RWPE2 (cell line): ENCODE measurements at regions not wholly inside any gene's neighbourhood (a gene's known extent, or its start where the extent isn't known, plus 50 kb on each side); places are given as distances from the start of the nearest gene placed in this dataset.

Experiments used
- ATAC-seq: fragments of 200-7000 bp; cut with Tn5 transposase; 3 replicates; pipeline ENCODE4 v1.9.1; 2021; ENCODE audit warnings: low read depth
- DNase-seq: peaks from one replicate; pipeline ENCODE4 v3.0.0-alpha.2; 2020; ENCODE audit warnings: low spot score
- H3K27ac ChIP-seq: fragments of 450-650 bp; 2 replicates; pipeline ENCODE4 v1.5.1; 2017; ENCODE audit warnings: mild to moderate bottlenecking; ENCODE audit not compliant: poor library complexity, severe bottlenecking
- H3K27me3 ChIP-seq: fragments of 250-450 bp; sonication (Bioruptor Pico); 2 replicates; pipeline ENCODE4 v1.5.1; 2021; ENCODE audit warnings: mild to moderate bottlenecking, moderate library complexity; ENCODE audit not compliant: insufficient read depth, poor library complexity, severe bottlenecking
- H3K36me3 ChIP-seq: fragments of 250-450 bp; sonication (Bioruptor Pico); 2 replicates; pipeline ENCODE4 v1.5.1; 2020; ENCODE audit warnings: low read depth, mild to moderate bottlenecking, moderate library complexity
- H3K4me1 ChIP-seq: fragments of 250-450 bp; sonication (Bioruptor Pico); 2 replicates; pipeline ENCODE4 v1.5.1; 2021; ENCODE audit warnings: mild to moderate bottlenecking, moderate library complexity; ENCODE audit not compliant: insufficient read depth, poor library complexity, severe bottlenecking
- H3K4me3 ChIP-seq: fragments of 250-450 bp; sonication (Bioruptor Pico); 2 replicates; pipeline ENCODE4 v1.5.1; 2021; ENCODE audit warnings: mild to moderate bottlenecking, moderate library complexity; ENCODE audit not compliant: severe bottlenecking
- H3K9me3 ChIP-seq: fragments of 250-450 bp; sonication (Bioruptor Pico); 2 replicates; pipeline ENCODE4 v1.5.1; 2021; ENCODE audit warnings: mild to moderate bottlenecking, moderate library complexity; ENCODE audit not compliant: severe bottlenecking
- TF ChIP-seq, protein P1 (sequence below): fragments of 450-650 bp; IDR thresholded peaks from one replicate; pipeline ENCODE4 v1.5.1; 2017; ENCODE audit warnings: mild to moderate bottlenecking, moderate library complexity; ENCODE audit not compliant: poor library complexity, severe bottlenecking

DNA sequence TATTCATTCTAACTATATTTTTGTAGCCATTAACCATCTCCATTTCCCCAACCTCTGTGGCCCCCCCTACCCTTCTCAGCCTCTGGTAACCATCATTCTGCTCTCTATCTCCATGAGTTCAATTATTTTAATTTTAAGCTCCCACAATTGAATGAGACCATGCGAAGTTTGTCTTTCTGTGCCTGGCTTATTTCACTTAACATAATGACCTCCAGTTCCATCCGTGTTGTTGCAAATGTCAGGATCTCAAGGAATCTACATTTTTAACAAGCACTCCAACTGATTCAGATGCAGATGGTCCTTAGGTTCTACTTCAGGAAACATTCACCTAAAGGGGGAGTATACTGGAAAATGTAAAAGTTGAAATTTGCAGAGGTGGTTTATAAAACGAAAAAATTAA is 60.2 kb upstream of the PTPN12 start:
- TF ChIP-seq, protein P1, sequence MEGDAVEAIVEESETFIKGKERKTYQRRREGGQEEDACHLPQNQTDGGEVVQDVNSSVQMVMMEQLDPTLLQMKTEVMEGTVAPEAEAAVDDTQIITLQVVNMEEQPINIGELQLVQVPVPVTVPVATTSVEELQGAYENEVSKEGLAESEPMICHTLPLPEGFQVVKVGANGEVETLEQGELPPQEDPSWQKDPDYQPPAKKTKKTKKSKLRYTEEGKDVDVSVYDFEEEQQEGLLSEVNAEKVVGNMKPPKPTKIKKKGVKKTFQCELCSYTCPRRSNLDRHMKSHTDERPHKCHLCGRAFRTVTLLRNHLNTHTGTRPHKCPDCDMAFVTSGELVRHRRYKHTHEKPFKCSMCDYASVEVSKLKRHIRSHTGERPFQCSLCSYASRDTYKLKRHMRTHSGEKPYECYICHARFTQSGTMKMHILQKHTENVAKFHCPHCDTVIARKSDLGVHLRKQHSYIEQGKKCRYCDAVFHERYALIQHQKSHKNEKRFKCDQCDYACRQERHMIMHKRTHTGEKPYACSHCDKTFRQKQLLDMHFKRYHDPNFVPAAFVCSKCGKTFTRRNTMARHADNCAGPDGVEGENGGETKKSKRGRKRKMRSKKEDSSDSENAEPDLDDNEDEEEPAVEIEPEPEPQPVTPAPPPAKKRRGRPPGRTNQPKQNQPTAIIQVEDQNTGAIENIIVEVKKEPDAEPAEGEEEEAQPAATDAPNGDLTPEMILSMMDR = no peak
- no peaks in the 10 kb centered on the region for H3K9me3 ChIP-seq
- H3K27ac ChIP-seq = no peak overlapping the region
- H3K36me3 ChIP-seq = no peaks in the 10 kb centered on the region
- no peaks in the 10 kb centered on the region for H3K27me3 ChIP-seq
- H3K4me3 ChIP-seq = no peak overlapping the region
- ATAC-seq (no peak), DNase-seq (no peak)
- H3K4me1 ChIP-seq = peaks cover 18% of the 10 kb centered on the region

DNA sequence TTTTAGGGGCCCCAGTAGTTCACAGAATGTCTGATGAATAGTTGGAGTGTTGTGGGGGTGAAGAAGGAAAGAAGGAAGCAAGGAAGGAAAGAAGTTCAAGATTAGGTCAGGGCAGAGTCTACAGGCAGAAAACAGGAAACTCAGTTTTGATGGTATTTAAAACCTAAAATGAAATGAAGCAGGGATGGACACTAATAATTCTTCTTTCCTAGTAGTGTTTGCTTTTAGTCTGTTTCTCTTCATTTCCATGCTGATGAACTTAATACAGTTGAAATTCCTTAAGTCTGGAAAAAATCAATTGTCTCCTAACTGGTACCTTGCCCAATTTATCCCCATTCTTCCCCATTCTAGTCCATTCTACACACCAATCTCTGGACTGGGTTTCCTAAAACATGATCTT is 59.0 kb upstream of the GSAP start:
- no peak for ATAC-seq
- Histone ChIP-seq H3K27ac (no peak overlapping the region), H3K36me3 (no peaks in the 10 kb centered on the region), H3K9me3 (no peaks in the 10 kb centered on the region), H3K4me3 (no peak overlapping the region), H3K4me1 (peaks cover 10% of the 10 kb centered on the region), H3K27me3 (no peaks in the 10 kb centered on the region)
- TF ChIP-seq, protein P1 = no peak
- DNase-seq = no peak

DNA sequence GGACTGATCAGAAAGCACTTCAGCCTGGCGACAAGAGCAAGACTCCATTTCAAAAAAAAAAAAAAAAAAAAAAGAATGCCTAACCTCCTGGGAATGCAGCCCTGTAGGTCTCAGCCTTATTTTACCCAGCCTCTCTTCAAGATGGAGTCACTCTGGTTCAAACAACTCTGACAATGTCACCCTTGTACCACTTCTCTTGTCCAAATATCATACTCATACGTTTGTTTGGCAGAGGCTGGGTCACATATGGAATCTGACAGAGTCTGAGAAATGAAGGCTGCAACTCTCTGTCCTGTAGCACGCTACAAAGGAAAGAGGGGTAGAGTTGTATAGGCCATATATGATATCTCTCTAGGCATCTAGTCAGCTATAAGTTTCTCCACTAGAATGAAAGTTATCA is 58.6 kb upstream of the GSAP start:
- no peak for DNase-seq
- TF ChIP-seq, protein P1 = no peak
- Histone ChIP-seq H3K27me3 (no peaks in the 10 kb centered on the region), H3K27ac (no peak overlapping the region), H3K9me3 (no peaks in the 10 kb centered on the region), H3K4me3 (no peak overlapping the region), H3K4me1 (peaks cover 7% of the 10 kb centered on the region), H3K36me3 (no peaks in the 10 kb centered on the region)
- no peak for ATAC-seq

DNA sequence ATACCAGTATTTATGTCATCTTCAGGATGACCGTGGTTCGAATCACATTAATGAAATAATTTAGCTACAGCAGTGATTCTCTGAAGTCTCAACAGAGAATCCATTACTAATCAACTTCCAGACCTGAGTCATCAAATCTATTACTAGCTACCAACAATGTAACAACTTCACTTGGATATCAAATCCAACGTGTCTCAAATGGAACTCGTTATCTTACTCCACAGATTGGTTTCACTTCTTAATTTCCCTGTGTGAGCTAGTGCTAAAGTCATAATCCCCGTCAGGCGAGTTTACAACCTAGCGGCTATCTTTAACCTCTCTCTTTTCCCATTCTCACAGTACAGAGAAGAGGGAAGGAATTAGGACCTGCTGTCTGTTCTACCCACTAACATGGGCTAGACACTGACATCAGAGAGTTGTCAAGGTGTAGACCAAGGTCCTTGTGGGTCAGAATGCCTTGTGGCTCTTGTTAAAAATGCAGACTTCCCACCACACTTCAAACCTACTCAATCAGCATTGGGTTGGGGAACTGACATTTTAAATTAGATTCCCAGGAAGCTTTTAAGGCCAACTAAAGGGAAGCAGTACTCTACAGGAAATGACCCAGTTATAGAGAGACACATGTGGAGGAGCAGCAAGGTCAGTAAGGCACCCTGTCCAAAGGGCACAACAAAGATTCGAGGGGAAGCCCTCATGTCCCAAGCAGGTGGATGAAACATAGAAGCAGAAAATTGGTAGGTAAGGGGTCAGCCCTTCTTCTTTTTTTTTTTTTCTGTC is 57.3 kb upstream of the GSAP start:
- Histone ChIP-seq H3K36me3 (no peaks in the 10 kb centered on the region), H3K27ac (no peak overlapping the region), H3K4me3 (no peak overlapping the region), H3K4me1 (no peaks in the 10 kb centered on the region), H3K27me3 (no peaks in the 10 kb centered on the region), H3K9me3 (no peaks in the 10 kb centered on the region)
- TF ChIP-seq, protein P1 = no peak
- no peak for DNase-seq
- no peak for ATAC-seq

DNA sequence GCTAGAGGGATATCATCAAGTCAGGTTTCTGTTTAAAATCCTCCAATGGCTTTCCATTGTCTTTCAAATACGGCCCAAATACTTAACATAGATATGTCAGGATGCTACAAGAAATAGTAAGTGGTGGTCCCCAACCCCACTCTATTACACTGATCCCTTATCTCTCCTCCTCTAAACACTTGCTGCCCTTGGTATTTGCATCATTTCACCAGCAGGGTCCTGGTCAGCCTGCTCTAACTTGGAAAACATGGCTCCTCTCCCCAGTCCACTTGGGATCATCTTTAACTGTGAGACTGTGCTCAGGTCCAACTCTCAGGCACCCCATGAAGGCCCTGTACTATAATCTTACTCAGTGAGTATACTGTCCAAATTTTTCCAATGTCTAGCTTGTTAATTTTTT is 53.8 kb upstream of the GSAP start:
- TF ChIP-seq, protein P1 = no peak
- no peaks in the 10 kb centered on the region for H3K4me1 ChIP-seq
- no peak for ATAC-seq
- no peak for DNase-seq
- H3K27ac ChIP-seq = no peak overlapping the region
- no peaks in the 10 kb centered on the region for H3K9me3 ChIP-seq
- H3K27me3 ChIP-seq = no peaks in the 10 kb centered on the region
- no peak overlapping the region for H3K4me3 ChIP-seq
- no peaks in the 10 kb centered on the region for H3K36me3 ChIP-seq
